ENCODE measurements at regions not wholly inside any gene's neighbourhood (a gene's known extent, or its start where the extent isn't known, plus 50 kb on each side); places are given as distances from the start of the nearest gene placed in this dataset.

DNA sequence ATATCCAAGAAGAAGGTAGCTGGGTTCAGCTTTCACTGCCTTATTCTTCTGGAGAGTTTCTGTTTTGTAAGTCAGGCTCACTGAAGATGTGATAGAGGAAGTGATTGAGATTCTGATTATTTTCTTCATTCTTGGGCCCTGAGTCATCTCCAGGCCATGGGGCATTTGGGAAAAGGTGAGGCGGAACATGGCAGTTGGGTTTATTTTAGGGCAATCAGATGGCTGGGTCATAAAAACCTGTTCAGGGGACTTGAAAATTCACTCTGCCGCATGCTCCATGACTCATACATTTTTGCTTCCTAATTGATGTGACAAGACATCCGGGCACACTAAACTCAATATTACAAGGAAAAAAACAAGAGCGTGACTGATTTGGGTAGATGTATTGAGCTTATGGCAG lies 265.7 kb upstream of the KLF4 start:
- no peak for TF ChIP-seq POLR2A (IDR thresholded peaks at IDR 0.05; ENCODE audit: low read depth, low read length)
- no peak for TF ChIP-seq CTCF (IDR thresholded peaks at IDR 0.05; ENCODE audit: extremely low read depth in 1 of 2, insufficient read depth in 1 of 2, low read depth in 1 of 2, low read length in 2 of 2)
- TF ChIP-seq MAX (IDR thresholded peaks at IDR 0.05; ENCODE audit: insufficient read depth, insufficient read length) = no peak
- TF ChIP-seq POLR2AphosphoS5 (IDR thresholded peaks at IDR 0.05; ENCODE audit: insufficient read depth, low read depth, low read length) = peak; percentile 38
- TF ChIP-seq EZH2 (IDR thresholded peaks at IDR 0.05; ENCODE audit: borderline replicate concordance, low read depth, low read length, severe bottlenecking) = no peak
- TF ChIP-seq JUN (IDR thresholded peaks at IDR 0.05; ENCODE audit: borderline replicate concordance, insufficient read depth, insufficient read length, low read depth) = peak; percentile 91
- TF ChIP-seq MYC (IDR thresholded peaks at IDR 0.05; ENCODE audit: low read depth, low read length) = no peak

All from endothelial cell of umbilical vein (primary cell).